Superior temporal gyrus (tissue), 1 donor: ENCODE measurements at regions not wholly inside any gene's neighbourhood (a gene's known extent, or its start where the extent isn't known, plus 50 kb on each side); places are given as distances from the start of the nearest gene placed in this dataset.
"Not testable (repeated sequence)": the region's sequence is repeated elsewhere in the genome, so short reads cannot be mapped to it uniquely, and the experiment has no call there.

Experiments used
- DNase-seq: peaks from one replicate; pipeline ENCODE4 v3.0.0-alpha.2; 2016; ENCODE audit errors: extremely low spot score

- no peak for DNase-seq
These were observed 464.3 kb upstream of the ADARB2 start for GRCh38 chr10:2201534-2202099.

GRCh38 chr10:2197663-2198062, 460.3 kb upstream of the ADARB2 start:
- DNase-seq = no peak

- no peak for DNase-seq
These were observed 458.9 kb upstream of the ADARB2 start for GRCh38 chr10:2196272-2196671.

GRCh38 chr10:2189356-2189755, 452.0 kb upstream of the ADARB2 start:
- not testable (repeated sequence) for DNase-seq

- DNase-seq = no peak
These were observed 451.0 kb upstream of the ADARB2 start for GRCh38 chr10:2188371-2188770.

- DNase-seq = no peak
These were observed 436.0 kb upstream of the ADARB2 start for GRCh38 chr10:2173327-2173726.

GRCh38 chr10:2165771-2166460, 428.6 kb upstream of the ADARB2 start:
- DNase-seq = no peak

GRCh38 chr10:2150288-2150687, 413.0 kb upstream of the ADARB2 start:
- no peak for DNase-seq

GRCh38 chr10:2145926-2146478, 408.7 kb upstream of the ADARB2 start:
- no peak for DNase-seq

GRCh38 chr10:2145491-2145890, 408.2 kb upstream of the ADARB2 start:
- DNase-seq = no peak

GRCh38 chr10:2144584-2144983, 407.3 kb upstream of the ADARB2 start:
- DNase-seq = no peak

GRCh38 chr10:2143213-2143835, 406.0 kb upstream of the ADARB2 start:
- DNase-seq = no peak

GRCh38 chr10:2139746-2140145, 402.4 kb upstream of the ADARB2 start:
- DNase-seq = no peak

GRCh38 chr10:2137549-2138174, 400.3 kb upstream of the ADARB2 start:
- DNase-seq = no peak

GRCh38 chr10:2130705-2131305, 393.5 kb upstream of the ADARB2 start:
- no peak for DNase-seq

GRCh38 chr10:2128991-2129390, 391.7 kb upstream of the ADARB2 start:
- no peak for DNase-seq

- DNase-seq = no peak
These were observed 386.8 kb upstream of the ADARB2 start for GRCh38 chr10:2124135-2124534.

- DNase-seq = peak; percentile 20
These were observed 385.3 kb upstream of the ADARB2 start for GRCh38 chr10:2122431-2123124.

- DNase-seq = no peak
These were observed 384.6 kb upstream of the ADARB2 start for GRCh38 chr10:2121929-2122328.

- no peak for DNase-seq
These were observed 384.0 kb upstream of the ADARB2 start for GRCh38 chr10:2121315-2121714.

- DNase-seq = no peak
These were observed 383.4 kb upstream of the ADARB2 start for GRCh38 chr10:2120746-2121145.

GRCh38 chr10:2119316-2119715, 382.0 kb upstream of the ADARB2 start:
- DNase-seq = no peak
